Ovary (tissue), 3 donors: ENCODE measurements at regions not wholly inside any gene's neighbourhood (a gene's known extent, or its start where the extent isn't known, plus 50 kb on each side); places are given as distances from the start of the nearest gene placed in this dataset.

Experiments used
- EP300 ChIP-seq: sonication (generic); formaldehyde crosslinking; IDR thresholded peaks from one replicate; pipeline ENCODE4 v1.6.1; 2017; ENCODE audit warnings: antibody characterized with exemption
- POLR2A ChIP-seq: fragments of 450-650 bp; IDR thresholded peaks from one replicate; pipeline ENCODE4 v1.6.1; 2017; ENCODE audit warnings: antibody characterized with exemption, mild to moderate bottlenecking, moderate library complexity
- TF ChIP-seq, protein P1 (sequence below), 3 donors: fragments of 450-650 bp in 2 of 3; fragments of 200-600 bp in 1 of 3; IDR thresholded peaks; one replicate each; pipeline versions ENCODE4 v1.5.1 to v1.8.0; 2016 to 2022; ENCODE audit warnings: antibody characterized with exemption in 3 of 3, mild to moderate bottlenecking in 1 of 3
- donor health status: DM: no; HTN: no; CAD: no.

GRCh38 chrX:141314441-141314840 is 72.1 kb upstream of the SPANXC start:
- TF ChIP-seq, protein P1, sequence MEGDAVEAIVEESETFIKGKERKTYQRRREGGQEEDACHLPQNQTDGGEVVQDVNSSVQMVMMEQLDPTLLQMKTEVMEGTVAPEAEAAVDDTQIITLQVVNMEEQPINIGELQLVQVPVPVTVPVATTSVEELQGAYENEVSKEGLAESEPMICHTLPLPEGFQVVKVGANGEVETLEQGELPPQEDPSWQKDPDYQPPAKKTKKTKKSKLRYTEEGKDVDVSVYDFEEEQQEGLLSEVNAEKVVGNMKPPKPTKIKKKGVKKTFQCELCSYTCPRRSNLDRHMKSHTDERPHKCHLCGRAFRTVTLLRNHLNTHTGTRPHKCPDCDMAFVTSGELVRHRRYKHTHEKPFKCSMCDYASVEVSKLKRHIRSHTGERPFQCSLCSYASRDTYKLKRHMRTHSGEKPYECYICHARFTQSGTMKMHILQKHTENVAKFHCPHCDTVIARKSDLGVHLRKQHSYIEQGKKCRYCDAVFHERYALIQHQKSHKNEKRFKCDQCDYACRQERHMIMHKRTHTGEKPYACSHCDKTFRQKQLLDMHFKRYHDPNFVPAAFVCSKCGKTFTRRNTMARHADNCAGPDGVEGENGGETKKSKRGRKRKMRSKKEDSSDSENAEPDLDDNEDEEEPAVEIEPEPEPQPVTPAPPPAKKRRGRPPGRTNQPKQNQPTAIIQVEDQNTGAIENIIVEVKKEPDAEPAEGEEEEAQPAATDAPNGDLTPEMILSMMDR (IDR thresholded peaks at IDR 0.05) = no peak
- TF ChIP-seq EP300 = no peak
- TF ChIP-seq POLR2A = no peak
